ENCODE measurements at regions not wholly inside any gene's neighbourhood (a gene's known extent, or its start where the extent isn't known, plus 50 kb on each side); places are given as distances from the start of the nearest gene placed in this dataset.

DNA sequence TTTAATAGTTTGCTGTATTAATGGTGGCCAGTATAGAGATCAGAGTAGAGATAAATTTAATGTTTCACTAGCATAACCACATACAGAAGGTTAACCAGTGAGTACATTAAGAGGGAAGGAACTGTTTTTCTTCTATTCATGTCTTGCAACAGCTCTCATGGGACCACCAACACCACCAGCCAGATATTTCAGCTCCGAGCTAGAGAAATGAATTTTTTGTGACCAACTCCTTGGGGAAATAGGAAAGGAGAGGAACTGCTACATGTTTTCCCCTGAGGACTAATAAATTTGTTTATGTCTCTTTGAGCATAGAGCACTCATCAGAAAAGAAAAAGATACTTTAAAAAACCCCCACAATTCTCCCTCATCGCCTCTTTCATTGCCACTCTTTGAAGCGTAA, 247.5 kb downstream of the MBNL1 start:
- DNase-seq = no peak

DNA sequence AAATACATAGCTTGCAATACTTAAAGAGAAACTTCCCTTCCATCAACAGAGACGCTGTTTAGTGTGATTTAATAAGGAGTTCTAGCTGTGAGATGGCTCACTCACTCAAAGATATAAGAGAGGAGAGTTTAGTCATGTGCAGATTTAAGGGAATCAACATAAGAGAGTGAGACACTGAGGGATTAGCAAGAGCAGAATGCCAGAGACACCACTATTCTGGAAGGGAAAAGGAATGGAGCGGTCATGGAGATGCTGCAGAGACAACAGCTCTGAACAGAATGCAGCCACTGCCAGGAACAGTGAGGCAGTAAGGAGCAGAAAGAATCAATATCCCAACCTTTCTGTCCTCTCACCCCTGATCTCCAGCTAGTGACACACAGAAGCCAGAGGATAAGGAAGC, 248.8 kb downstream of the MBNL1 start:
- DNase-seq = no peak

DNA sequence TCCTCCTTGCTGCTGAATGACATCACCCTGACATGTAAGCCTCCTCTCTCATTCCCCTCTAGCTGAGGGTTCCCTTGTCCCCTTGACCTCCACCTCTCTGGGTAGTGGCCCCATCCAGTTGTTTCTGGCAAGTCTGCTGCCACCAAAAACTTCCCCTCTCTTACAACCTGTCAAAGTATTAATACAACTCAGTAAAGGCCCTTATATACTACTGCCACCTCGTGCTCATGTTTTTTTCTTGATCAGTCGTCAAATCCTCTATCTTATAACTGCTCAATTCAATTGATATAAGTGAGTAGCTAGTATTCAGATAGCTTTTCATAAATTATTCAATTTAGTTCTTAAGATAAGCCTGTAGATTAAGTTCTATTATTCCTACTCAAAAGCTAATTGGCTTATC, 249.6 kb downstream of the MBNL1 start:
- no peak for DNase-seq

DNA sequence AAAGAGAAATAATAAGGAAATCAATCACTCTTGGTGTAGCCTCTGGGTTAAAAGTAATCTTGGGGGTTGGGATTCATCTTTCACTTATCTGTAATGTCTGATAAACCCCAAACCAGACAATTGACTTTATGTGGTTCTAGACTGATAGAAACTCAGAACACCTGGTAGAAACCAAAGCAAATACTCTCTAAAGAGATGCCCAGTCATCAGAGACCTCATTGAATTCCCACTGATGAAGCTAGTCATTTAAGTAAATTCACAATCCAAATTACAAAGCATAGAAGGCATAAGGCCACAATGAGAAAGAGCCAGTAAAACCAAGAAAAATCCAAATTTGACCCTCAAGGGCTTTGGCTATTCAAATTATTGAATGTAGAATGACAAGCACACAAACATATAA, 250.6 kb downstream of the MBNL1 start:
- DNase-seq = no peak

DNA sequence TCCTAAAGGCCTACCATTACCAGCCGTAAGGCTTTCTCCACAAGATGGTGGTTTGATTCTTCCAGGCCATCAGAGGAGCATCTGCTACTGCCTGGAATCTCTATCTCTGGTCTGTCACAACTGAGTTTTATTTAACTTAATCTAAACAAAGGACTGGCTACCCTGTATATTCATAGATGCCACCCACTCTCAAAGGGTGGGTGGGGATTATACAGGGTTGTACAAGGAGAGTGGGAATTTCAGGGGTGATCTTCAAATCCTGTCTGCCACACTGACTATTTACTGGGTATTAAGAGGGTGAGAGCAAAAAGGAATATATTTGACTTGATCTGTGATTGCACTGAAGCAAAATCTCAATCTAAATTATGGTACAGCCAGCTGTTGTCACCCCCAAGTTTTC, 253.3 kb downstream of the MBNL1 start:
- no peak for DNase-seq

DNA sequence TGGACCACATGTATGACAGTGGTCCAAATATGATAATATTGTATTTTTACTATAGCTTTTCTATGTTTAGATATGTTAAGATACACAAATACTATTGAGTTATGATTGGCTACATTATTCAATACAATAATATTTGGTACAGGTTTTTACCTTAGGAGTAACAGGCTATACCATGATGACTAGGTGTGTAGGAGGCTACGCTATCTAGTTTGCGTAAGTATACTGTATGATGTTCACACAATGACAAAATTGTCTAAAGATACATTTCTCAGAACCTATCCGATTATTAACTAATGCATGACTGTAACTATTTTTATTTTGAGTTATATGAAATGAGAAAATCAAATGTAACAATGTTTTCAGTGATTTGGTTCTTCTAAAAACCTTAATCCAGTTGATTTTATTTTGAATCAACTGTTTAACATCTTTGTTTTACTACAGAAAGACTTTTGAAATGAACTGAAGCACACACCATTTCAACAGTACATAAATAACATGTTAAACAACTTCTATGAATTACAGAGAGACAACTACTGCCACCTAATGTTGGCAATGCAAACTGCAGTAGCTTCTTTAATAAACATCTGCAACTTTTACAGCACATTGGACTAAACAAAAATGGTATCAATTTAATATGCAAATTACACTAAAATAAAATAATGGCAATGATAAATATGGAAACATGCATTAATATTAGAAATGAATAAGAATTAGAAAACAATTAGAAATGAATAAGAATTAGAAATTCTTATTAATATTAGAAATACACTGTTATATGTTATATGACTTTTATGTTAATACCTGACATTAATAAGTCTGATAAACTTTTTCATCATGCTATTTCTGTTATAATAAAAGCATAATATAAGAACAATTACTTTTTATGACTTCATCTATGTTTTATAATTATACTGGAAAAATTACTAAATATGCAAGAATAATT, 255.7 kb downstream of the MBNL1 start:
- peak; percentile 65 for DNase-seq

DNA sequence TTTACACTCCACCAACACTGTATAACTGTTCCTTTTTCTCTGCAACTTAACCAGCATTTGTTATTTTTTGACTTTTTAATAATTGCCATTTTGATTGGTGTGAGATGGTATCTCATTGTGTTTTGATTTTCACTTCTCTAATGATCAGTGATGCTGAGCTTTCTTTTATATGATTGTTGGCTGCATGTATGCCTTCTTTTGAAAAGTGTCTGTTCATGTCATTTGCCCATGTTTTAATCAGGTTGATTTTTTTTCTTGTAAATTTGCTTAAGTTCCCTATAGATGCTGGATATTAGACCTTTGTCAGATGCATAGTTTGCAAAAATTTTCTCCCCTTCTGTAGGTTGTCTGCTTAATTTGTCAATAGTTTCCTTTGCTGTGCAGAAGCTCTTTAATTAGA, 263.0 kb downstream of the MBNL1 start:
- DNase-seq = no peak

DNA sequence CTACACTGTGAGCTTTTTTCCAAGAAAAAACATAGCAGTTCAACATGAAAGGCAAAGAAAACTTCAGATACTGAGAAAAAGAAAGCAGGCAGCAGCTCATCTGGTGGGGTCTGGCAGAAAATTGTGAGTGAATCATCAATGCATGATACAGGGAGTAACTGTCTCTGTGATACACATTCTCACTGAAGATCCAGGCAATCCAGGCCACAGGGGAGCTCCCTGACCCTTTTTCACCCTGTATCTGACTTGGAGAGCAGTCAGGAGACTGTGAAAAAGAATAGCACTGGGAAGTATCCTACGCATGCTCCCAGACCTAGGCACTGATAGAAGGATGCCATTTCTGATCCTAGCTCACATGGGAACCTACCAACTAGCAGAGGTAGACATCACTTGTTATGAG, 269.8 kb downstream of the MBNL1 start:
- no peak for DNase-seq

DNA sequence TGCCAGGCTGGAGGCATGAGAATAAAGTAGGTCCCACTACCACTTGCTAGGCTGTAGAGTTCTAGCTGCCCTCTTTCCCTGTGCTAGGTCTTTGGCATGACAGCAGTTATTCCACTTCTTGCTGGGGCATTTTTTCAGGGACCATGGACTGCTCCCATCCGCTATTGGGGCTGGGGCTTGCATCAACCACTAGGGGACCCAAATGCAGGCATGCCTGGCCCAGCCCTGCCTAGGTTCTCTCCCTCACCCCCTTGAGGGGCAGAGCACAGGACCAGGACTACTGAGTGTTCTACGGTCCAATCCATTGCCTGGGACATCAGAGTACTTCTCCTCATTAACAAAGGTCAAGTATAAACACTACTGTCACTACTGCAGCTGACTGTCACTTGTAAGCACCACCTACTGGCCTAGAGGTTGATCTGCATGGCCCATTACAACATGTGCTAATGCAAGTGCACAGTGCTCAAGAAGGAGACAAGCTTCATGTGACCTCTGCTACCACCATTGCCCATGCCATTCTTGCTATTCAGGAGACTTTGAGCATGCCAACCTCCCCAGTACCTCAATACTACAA, 270.5 kb downstream of the MBNL1 start:
- no peak for DNase-seq

DNA sequence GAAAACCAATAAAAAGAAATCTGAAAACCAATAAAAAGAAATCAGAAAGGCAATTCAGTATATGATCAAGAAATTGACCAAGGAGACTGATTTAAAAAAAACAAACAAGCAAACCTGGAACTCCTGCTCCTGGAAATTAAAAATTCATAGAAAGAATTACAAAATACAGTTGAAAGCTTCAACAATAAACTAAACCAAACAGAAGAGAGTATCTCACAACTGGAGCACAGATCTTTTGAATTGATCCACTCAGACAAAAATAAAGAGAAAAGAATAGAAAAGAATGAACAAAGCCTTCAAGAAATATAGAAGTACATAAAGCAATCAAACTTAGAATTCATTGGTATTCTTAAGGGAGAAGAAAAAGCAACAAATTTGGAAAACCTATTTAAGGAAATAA, 271.4 kb downstream of the MBNL1 start:
- DNase-seq = no peak

DNA sequence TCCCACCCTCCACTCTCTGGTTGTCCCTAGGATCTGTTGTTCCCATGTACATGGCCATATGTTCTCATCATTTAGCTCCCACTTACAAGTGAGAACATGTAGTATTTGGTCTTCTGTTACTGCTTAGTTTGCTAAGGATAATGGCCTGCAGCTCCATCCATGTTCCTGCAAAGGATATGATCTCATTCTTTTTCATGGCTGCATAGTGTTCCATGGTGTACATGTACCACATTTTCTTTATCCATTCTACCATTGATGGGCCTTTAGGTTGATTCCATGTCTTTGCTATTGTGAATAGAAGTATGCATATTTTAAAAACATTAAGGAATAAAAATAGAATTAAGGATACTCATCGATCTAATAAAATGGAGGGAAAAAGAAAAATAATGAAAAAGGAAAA, 278.4 kb downstream of the MBNL1 start:
- no peak for DNase-seq

DNA sequence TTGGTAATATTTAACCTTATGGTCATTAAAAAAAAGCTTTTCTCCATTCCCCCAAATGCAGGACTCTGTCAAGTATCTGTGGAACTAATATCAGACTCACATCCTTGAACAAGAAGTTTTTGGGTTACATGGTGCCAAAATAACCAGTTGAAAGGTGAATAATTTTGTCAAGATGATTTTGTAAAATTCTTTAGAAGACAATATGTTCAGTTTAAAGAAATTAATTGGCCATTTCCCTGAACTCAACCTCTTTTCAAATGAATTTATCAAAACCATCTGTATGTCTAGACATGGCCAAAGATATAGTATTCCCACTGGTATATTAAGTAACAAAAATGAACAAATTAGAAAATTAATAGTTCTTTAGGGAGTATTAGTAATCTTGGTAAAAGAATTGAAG, 280.5 kb downstream of the MBNL1 start:
- no peak for DNase-seq

DNA sequence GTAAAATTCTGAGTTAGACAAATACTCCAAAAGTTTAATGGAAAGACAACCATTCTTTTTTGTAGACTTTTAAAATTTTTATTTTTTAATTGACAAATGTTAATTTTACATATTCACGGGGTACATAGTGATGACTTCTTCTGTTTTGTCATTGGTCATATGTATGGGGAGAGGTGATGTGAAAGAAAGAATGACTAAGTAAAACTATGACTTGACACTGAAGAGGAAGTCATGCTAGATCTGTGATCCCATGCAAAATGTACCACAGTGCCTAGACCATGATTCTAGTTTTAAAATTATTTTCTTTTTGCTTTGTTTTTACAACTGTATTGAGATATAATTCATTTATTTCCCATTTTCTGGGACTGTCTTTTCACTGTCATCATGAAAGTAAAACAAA, 281.6 kb downstream of the MBNL1 start:
- no peak for DNase-seq

DNA sequence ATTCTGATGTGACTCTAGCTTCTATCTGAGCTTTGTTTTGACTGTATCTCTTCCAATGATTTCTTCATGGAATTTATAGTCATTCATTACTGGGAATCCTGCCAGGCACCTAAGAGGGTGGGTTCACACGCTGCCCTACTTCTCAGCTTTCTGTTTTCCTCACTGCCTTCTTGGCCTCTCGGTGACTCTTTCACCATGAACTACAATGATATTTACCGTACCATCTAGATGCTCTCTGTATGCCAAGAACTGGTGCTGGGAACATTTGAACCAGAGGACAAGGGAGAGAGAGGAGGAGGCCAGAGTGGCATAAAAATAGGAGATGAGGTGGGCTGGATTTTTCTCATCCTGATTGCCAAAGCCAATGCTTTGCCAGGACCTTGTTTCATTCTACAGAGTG, 280.0 kb upstream of the P2RY1 start:
- DNase-seq = no peak

DNA sequence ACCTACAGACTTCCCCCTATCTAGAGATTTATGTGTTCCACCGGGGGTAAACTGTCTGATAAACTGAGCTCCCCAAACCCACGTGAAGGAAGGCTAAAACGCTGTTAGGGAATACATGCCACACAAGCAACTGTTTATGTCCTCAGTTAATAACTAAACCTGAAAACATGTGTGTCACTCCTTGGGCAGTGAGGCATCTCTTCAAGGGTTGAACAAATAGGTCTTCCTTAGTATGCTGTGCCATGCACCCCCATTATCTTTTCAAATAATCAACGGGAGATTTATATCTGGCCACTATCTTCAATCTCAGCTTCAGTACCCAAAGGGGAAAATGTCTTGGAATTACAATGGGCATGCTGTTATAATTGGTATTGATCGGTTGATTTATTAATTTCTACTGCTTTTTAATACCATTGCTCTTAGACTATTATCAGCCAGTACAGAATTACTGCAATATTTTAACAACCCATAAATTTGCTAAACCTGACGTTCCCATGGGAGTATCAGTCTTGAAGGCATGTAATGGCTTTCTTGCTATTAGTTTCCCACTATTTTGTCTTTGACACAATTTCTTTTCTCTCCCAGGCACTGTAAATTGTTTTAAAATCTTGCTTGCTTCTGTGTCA, 279.2 kb upstream of the P2RY1 start:
- no peak for DNase-seq

DNA sequence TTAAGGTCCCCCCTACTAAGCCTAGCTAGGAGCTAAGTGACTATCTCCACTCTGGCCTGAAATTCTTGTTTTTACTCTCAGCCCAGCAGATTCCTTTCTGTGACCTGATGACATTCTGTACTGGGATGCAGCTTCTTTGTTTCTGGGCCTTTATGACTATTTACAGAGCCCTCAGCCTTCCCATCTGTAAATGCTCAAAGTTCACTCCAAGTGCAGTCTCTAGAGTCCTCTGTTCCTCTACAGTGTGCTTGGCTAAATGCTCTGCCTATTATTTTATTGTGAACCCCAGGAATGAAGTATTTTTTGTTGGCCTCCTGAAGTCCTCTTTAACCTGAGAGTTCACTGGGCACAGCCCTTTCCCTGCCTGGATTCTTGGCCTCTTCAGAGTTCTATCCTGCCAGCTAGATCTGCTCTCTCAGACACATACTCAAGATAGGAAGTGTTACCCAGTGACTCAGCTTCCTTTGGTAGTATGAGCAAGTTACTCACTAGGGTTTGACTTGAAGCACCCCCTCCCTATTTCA, 278.1 kb upstream of the P2RY1 start:
- DNase-seq = no peak

DNA sequence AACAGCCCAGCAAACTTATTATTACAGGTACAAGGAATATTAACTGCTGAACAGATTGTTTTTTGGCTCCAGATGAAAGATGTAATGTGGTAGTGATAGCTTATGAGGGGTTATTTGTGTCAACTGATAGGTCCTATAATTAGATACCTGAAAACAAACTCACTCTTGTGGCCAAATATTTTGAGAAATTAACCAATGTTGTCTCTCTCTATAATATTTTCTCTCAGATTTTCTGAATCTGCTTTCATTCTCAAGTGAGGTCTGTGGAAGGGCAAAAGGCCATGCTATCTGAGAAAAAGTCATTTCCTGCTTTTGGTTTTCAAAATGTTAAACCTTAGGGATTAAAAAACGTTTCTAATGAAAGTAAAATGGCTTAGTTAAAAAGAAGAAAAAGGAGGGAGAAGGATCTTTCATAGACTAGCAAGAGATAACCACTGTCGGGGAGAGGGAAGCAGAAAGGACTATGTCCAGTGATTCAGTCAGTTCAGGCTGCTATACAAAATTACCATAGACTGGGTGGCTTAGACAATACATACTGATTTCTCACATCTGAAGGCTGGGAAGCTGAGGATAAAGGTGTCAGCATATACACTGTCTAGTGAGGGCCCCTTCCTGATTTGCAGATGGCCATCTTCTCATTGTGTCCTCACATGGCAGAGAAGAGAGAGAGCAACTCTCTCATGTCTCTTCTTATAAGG, 277.5 kb upstream of the P2RY1 start:
- DNase-seq = no peak

DNA sequence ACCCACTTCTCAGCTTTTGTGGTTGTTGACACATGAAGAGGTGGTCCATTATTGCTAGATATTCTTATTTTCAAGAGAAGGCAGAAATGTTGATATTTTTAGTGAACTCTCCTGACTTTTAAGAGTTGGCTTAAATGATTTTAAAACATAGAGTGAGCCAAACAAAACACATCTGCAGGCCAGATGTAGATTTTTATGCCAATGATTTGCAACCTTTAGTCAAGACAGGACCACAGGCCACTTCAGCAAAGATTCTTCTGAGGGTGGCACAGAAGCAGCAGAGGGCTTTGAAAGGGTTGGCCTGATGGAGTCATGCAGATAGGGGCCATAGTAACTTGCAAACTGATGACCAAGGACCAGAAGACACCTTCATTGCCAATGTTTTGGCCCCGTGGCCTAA, 276.5 kb upstream of the P2RY1 start:
- DNase-seq = no peak

DNA sequence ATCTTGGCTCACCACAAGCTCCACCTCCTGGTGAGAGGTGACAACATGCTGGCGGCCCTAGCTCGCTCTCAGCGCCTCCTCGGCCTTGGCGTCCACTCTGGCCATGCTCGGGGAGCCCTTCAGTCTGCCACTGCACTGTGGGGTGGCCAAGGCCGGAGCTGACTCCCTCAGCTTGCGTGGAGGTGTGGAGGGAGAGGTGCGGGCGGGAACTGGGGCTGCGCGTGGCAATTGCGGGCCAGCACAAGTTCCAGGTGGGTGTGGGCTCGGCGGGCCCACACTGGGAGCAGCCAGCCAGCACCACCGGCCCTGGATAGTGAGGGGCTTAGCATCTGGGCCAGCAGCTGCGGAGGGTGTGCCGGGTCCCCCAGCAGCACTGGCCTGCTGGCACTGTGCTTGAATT, 275.7 kb upstream of the P2RY1 start:
- DNase-seq = no peak

DNA sequence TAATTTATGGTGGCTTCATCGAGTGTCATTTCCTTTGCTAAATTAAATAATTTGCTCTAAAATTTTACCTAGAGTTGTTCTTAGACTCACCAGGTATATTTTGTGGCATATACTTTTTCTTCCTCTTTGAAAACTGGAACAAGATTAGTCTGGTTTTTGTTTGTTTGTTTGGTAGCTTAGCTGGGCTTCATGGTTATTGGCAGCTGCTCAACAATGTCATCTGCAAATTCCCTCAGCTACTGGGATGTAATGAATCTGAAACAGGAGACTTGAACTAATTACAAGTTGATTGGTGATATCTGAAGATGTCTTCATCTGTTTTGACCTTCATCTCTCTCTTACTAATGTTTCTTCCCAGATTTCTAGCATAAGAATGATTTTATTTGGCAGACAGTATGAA, 270.5 kb upstream of the P2RY1 start:
- DNase-seq = no peak

DNA sequence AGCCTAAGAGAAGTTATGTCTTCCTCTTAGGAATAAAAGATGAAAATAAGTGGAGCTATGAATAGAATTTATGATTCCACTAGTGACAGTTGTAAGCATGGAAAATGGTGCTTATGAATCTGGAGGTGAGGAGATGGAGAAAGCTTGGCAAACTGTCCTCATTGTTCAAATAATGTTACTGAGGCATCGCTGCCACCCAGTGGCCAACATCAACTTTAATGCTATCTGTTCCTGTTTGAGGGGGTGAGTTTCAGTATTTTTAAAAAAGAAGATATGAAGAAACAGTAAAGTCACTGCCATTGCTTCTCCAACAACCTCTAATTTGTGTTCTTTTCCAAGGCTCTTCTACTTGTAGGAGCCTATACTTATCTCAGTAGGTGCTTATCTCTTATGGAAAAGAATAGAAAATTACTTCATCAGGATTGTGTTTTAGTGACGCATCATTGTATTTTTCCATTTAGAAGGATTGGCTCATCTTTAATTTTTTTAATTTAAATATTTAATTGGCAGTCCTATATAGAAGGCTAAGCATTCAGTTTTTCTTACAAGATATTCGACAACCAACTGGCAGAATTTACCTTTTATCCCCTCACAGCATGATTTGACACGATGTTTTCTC, 260.4 kb upstream of the P2RY1 start:
- DNase-seq = peak; percentile 9

DNA sequence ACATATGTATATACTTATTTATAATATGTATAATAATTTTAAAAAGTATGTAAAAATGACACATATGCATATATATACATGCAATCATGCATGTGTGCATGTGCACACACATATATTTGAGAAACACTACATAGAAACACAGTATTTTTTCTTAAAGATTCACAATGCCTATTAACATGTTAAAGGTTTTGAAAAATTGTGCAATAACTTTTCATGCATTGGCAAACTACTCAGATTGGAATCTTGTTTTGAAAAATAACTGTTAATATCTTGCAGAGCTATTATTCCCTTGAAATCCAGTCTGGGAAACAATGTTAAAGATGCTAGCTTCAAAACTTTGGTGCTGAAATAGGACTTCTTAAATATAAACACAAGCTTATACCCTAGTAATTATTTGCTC, 256.2 kb upstream of the P2RY1 start:
- no peak for DNase-seq

DNA sequence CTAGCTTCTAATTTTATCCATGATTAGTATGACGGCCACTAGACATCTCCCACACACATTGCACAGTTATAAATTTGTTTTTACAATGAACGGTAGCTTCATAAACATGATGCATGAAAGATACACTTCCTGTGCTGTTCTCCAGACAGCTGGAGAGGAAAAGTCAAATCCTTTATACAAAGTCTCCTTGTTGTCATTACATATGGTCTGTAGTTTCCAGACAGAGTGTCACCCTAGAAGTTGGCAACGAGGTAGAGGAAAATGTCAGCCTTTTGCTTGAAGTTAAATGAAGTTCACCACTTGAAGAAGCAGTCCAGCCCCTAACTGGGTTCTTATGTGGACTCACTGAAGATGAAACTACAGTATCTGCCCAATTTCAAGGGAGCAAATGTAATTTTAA, 253.0 kb upstream of the P2RY1 start:
- DNase-seq = no peak
